ENCODE measurements at regions not wholly inside any gene's neighbourhood (a gene's known extent, or its start where the extent isn't known, plus 50 kb on each side); places are given as distances from the start of the nearest gene placed in this dataset.

DNA sequence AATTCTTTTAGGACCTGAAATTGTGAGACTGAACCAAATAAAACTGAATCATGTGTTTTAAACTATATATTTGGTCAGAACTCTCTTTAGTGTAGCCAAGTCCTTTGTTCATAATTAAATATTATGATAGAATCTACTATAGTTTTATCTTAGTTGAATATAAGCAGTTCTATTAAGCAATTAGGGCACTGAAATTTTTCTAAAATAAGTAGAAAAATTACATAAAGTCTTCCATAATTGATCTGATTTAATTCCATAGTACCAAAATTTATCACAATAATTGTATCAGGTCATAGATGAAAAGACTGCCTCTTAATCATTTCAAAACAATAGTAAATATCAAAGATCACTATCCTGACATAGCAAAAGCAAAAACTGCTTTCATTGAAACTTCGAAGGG is 90.1 kb upstream of the BET1 start:
- H4K8ac ChIP-seq (ENCODE audit: extremely low read depth, insufficient read depth, low read length): no peak overlapping the region
- H3K14ac ChIP-seq (ENCODE audit: insufficient read length): no peak overlapping the region
- FAIRE-seq (no peak), DNase-seq (ENCODE audit: low read depth in 1 of 2, low spot score in 2 of 2) (no peak)
- 84% methylated on average over 1 of the region's 1 CpG; no CpG with 5 or more reads in 1 of the 2 experiments for WGBS, 2 experiments (ENCODE audit: extremely low coverage in 1 of 2, insufficient coverage in 1 of 2, insufficient read length in 1 of 2, insufficient replicate concordance in 2 of 2, low coverage in 1 of 2, low lambda C conversion rate in 2 of 2, missing lambda C conversion rate in 1 of 2)
- H3K36me3 ChIP-seq (ENCODE audit: control insufficient read depth in 2 of 4, insufficient read depth in 4 of 4, low read length in 3 of 4): no peaks in the 10 kb centered on the region
- POLR2A ChIA-PET (ENCODE audit: partially characterized antibody): no interaction called here
- TF ChIP-seq CBX5 (IDR thresholded peaks at IDR 0.05; ENCODE audit: low read depth, low read length) (no peak), SIN3A (conservative IDR thresholded peaks at IDR 0.05 in 1 of 2, IDR thresholded peaks at IDR 0.05 in 1 of 2; ENCODE audit: low read depth in 1 of 2, low read length in 2 of 2) (no peak), YY1 (IDR thresholded peaks at IDR 0.05; ENCODE audit: low read depth, low read length) (no peak), EZH2 (IDR thresholded peaks at IDR 0.05; ENCODE audit: low read depth, low read length, severe bottlenecking) (no peak), ZNF274 (IDR thresholded peaks at IDR 0.05; ENCODE audit: borderline replicate concordance, extremely low read depth, low read length) (no peak), GTF2F1 (IDR thresholded peaks at IDR 0.05; ENCODE audit: borderline replicate concordance, low read depth, low read length) (no peak), ASH2L (IDR thresholded peaks at IDR 0.05; ENCODE audit: low read length) (no peak), TCF12 (IDR thresholded peaks at IDR 0.05; ENCODE audit: low read depth, low read length) (no peak), CHD2 (IDR thresholded peaks at IDR 0.05; ENCODE audit: low read length) (no peak)
- TF ChIP-seq, protein P1, sequence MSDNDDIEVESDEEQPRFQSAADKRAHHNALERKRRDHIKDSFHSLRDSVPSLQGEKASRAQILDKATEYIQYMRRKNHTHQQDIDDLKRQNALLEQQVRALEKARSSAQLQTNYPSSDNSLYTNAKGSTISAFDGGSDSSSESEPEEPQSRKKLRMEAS (IDR thresholded peaks at IDR 0.05): no peak
- H3K4me2 ChIP-seq (ENCODE audit: insufficient read depth in 1 of 2, low read depth in 2 of 2, low read length in 2 of 2): no peak overlapping the region
- H2AK5ac ChIP-seq (ENCODE audit: low read depth, low read length): no peak overlapping the region
- no peak overlapping the region for H2BK120ac ChIP-seq (replicated peaks; ENCODE audit: low read depth, low read length)
- H3K56ac ChIP-seq (replicated peaks; ENCODE audit: insufficient read length, low read depth, low read length): no peak overlapping the region
- H4K5ac ChIP-seq (ENCODE audit: insufficient read length, low read depth, low read length): no peak overlapping the region
- no peaks in the 10 kb centered on the region for H3K23me2 ChIP-seq (ENCODE audit: low read depth, low read length)
- no peak overlapping the region for H3K4ac ChIP-seq (replicated peaks; ENCODE audit: insufficient read length, low read depth, low read length)
- CTCF ChIA-PET (ENCODE audit: partially characterized antibody): no interaction called here
- no peak overlapping the region for H4K91ac ChIP-seq (replicated peaks; ENCODE audit: insufficient read length, low read length)
- H3K27me3 ChIP-seq (replicated peaks in 1 of 4; ENCODE audit: control insufficient read depth in 3 of 4, extremely low read depth in 1 of 4, insufficient read depth in 3 of 4, low read length in 3 of 4): no peaks in the 10 kb centered on the region
- H4K20me1 ChIP-seq (replicated peaks in 1 of 2; ENCODE audit: control insufficient read depth in 1 of 2, insufficient read depth in 2 of 2, low read length in 2 of 2): no peaks in the 10 kb centered on the region
- H3K79me2 ChIP-seq (ENCODE audit: control insufficient read depth in 1 of 2, insufficient read depth in 2 of 2, low read length in 2 of 2): no peaks in the 10 kb centered on the region
- H3K79me1 ChIP-seq (ENCODE audit: low read depth, low read length): no peaks in the 10 kb centered on the region
- H2BK5ac ChIP-seq (ENCODE audit: low read depth, low read length): no peak overlapping the region
- no peaks in the 10 kb centered on the region for H3K4me1 ChIP-seq (replicated peaks in 1 of 4; ENCODE audit: control insufficient read depth in 3 of 4, insufficient read depth in 4 of 4, low read length in 3 of 4)
- H3K9ac ChIP-seq (replicated peaks in 1 of 4; ENCODE audit: extremely low read depth in 1 of 4, low read depth in 3 of 4, low read length in 3 of 4): no peak overlapping the region
- H2BK20ac ChIP-seq (ENCODE audit: low read length): no peak overlapping the region
- H3K27ac ChIP-seq (ENCODE audit: low read depth, low read length): no peak overlapping the region
- no peak overlapping the region for H3K4me3 ChIP-seq (ENCODE audit: extremely low read depth in 1 of 4, insufficient read depth in 2 of 4, low read depth in 3 of 4, low read length in 4 of 4)
- H2BK12ac ChIP-seq (ENCODE audit: low read depth, low read length): no peak overlapping the region
- no peak overlapping the region for H3K23ac ChIP-seq (ENCODE audit: insufficient read length)
- H3K18ac ChIP-seq (ENCODE audit: extremely low read depth, low read length): no peak overlapping the region
- no peak overlapping the region for H2BK15ac ChIP-seq (ENCODE audit: low read length)
- H2AFZ ChIP-seq (ENCODE audit: low read length): no peak overlapping the region
- no peaks in the 10 kb centered on the region for H3K9me3 ChIP-seq (ENCODE audit: insufficient read depth in 2 of 2, low read depth in 1 of 2, low read length in 1 of 2)

All from H1 (cell line).